PC-9 (cell line): ENCODE measurements at regions not wholly inside any gene's neighbourhood (a gene's known extent, or its start where the extent isn't known, plus 50 kb on each side); places are given as distances from the start of the nearest gene placed in this dataset.

Experiments used
- CTCF ChIP-seq: fragments of 200-600 bp; sonication (generic); conservative IDR thresholded peaks from 2 replicates; pipeline ENCODE4 v1.6.1; 2017; ENCODE audit warnings: mixed run types, antibody characterized with exemption, mild to moderate bottlenecking, moderate library complexity
- EZH2 ChIP-seq: fragments of 200-600 bp; sonication (generic); IDR thresholded peaks from 2 replicates; pipeline ENCODE4 v1.8.0; 2017; ENCODE audit warnings: antibody characterized with exemption, low read depth

- TF ChIP-seq CTCF (no peak), EZH2 (no peak)
These were observed 578.6 kb downstream of the PYDC2 start for GRCh38 chr3:192039593-192039992.
